Right lobe of liver (tissue), 6 donors: ENCODE measurements at regions not wholly inside any gene's neighbourhood (a gene's known extent, or its start where the extent isn't known, plus 50 kb on each side); places are given as distances from the start of the nearest gene placed in this dataset.

ENCODE experiments used
- ATAC-seq, 4 donors: fragments of 200-7000 bp; cut with Tn5 transposase; one replicate each; pipeline ENCODE4 v1.9.1; 2020; ENCODE audit warnings: mild to moderate bottlenecking in 4 of 4, moderate library complexity in 4 of 4
- DNase-seq, 3 donors: peaks; one replicate each; pipeline ENCODE4 v3.0.0-alpha.2; 2020
- H3K27ac ChIP-seq, 3 donors: fragments of 200-600 bp; one replicate each; pipeline ENCODE4 v1.8.0; 2022
- H3K27me3 ChIP-seq, 2 donors: fragments of 200-600 bp; one replicate each; pipeline ENCODE4 v1.8.0; 2022
- H3K36me3 ChIP-seq, 4 donors: fragments of 200-600 bp; sonication (generic) in 1 of 4; one replicate each; pipeline versions ENCODE4 v1.5.1 to v1.8.0; 2017 to 2022; ENCODE audit warnings: control low read depth in 1 of 4
- H3K4me1 ChIP-seq, 4 donors: fragments of 200-600 bp; sonication (generic) in 1 of 4; one replicate each; pipeline versions ENCODE4 v1.5.1 to v1.8.0; 2017 to 2022; ENCODE audit warnings: control low read depth in 1 of 4
- H3K4me3 ChIP-seq, 3 donors: fragments of 200-600 bp; one replicate each; pipeline ENCODE4 v1.8.0; 2022
- H3K9me3 ChIP-seq, 4 donors: fragments of 200-600 bp; sonication (generic) in 1 of 4; one replicate each; pipeline versions ENCODE4 v1.5.1 to v1.8.0; 2017 to 2022; ENCODE audit warnings: control low read depth in 1 of 4
- CTCF ChIP-seq, 4 donors: fragments of 200-600 bp in 3 of 4; fragments of 450-650 bp in 1 of 4; IDR thresholded peaks; one replicate each; pipeline versions ENCODE4 v1.5.1 to v1.8.0; 2016 to 2022; ENCODE audit warnings: antibody characterized with exemption in 4 of 4, mild to moderate bottlenecking in 2 of 4
- POLR2A ChIP-seq: fragments of 450-650 bp; IDR thresholded peaks from one replicate; pipeline ENCODE4 v1.6.1; 2017; ENCODE audit warnings: antibody characterized with exemption, mild to moderate bottlenecking
- WGBS: methylation state at CpG from one replicate; pipeline ENCODE4 v1.1.6; 2018; ENCODE audit warnings: low coverage, low lambda C conversion rate; ENCODE audit not compliant: insufficient coverage; ENCODE audit errors: missing lambda C conversion rate; 5-methylcytosine and 5-hydroxymethylcytosine counted together
- intact Hi-C, 2 donors: fragments of 100-400 bp; cut with DNase I; formaldehyde crosslinking; loops; one replicate each; pipeline versions ENCODE4 v1.11.2 to v1.14.1; 2022
- donor health status: DM: no; HTN: yes; CAD: no.
- donor health status: DM: no; HTN: no; CAD: no.
- donor health status: DM: no; HTN: no; CAD: no.
- donor health status: DM: no; HTN: yes; CAD: no.
- donor health status: DM: no; HTN: yes; CAD: no.

DNA sequence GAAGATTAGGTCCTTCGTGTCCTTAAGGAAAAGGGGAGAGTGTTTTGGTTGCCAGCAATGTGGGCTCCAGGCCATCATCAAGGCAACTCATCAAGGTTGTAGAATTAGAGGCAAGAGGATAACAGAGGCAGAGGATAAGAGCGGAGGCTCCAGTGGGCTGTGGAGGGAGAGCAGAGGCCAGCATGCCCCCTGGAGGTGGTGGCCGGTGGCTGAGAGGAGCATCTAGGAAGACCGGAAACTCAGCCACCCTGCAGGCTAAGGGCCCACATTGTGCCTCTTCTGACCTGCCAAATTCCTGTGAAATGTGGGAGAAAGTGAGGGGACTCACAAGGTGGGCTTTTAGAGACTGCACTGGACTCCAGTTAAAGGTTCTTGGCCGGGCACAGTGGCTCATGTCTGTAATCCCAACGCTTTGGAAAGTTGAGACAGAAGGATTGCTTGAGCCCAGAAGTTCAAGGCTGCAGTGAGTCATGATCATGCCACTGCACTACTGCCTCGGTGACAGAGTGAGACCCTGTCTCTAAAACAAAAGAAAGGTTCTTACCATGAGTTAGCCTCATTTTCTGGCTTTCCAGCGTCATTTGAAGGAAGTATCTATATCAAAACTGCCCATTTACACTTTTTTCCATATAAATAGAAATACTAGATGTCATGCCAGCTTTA lies 62.7 kb upstream of the ADORA2B start:
- DNase-seq (no peak), ATAC-seq (peak in 1 of 4 donors; percentile 34)
- Histone ChIP-seq H3K4me3 (no peak overlapping the region), H3K9me3 (no peaks in the 10 kb centered on the region), H3K27me3 (no peaks in the 10 kb centered on the region), H3K27ac (no peak overlapping the region), H3K4me1 (no peaks in the 10 kb centered on the region), H3K36me3 (no peaks in the 10 kb centered on the region)
- intact Hi-C loops, result no loop called here
- WGBS, result 64% methylated on average over 3 of the region's 8 CpGs
- TF ChIP-seq POLR2A (no peak), CTCF (IDR thresholded peaks at IDR 0.05) (no peak)

DNA sequence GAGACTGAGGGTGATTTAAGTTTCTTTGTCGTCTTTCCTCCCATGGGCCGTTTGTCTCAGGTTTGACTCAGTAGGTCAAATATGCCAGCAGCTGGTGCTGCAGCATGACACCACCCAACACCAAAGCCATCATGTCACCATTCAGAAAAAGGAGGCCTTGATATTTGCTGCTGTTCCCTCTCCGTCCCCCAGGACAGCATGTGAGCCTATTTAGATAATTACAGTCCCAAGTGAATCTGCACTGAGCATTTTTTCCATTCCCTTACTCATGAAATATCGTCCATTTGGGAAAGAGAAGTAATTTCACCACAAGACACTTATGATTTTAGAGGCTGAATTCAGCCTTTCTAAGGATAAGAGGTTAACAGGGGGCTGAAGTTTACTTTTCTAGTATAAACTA lies 62.2 kb upstream of the ADORA2B start:
- Histone ChIP-seq H3K36me3 (no peaks in the 10 kb centered on the region), H3K27ac (no peak overlapping the region), H3K4me1 (no peaks in the 10 kb centered on the region), H3K4me3 (no peak overlapping the region), H3K27me3 (no peaks in the 10 kb centered on the region), H3K9me3 (no peaks in the 10 kb centered on the region)
- intact Hi-C loops, result no loop called here
- ATAC-seq, result no peak
- WGBS, result 38% methylated on average over 4 of the region's 4 CpGs
- DNase-seq, result no peak
- TF ChIP-seq POLR2A (no peak), CTCF (IDR thresholded peaks at IDR 0.05) (no peak)

DNA sequence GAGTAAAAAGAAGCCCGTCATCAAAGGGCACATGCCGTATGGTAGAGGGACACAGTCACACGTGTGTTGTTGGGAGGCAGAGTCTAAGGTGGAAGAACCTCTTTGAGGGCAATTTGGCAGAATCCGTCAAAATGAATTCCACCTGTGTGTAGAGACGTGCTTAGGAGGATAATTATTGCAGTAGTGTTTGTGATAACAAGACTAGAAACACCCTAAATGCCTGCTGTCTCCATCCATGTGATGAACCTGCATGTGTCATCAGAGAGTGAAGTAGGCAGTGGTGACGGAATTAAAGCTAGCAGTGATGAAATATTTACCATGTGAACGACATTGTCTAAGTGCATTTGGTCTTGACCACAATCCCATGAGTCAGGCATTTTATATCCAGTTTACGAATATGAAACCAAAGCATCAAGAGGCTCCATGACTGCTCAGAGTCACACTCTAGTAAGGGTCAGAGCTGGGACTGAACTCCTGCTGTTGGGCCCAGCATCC lies 61.3 kb upstream of the ADORA2B start:
- WGBS, result 84% methylated on average over 8 of the region's 8 CpGs
- TF ChIP-seq CTCF (IDR thresholded peaks at IDR 0.05) (no peak), POLR2A (no peak)
- no peak for DNase-seq
- peak in 1 of 4 donors; percentile 17 for ATAC-seq
- no peak overlapping the region for H3K27ac ChIP-seq
- H3K4me3 ChIP-seq, result no peak overlapping the region
- H3K36me3 ChIP-seq, result no peaks in the 10 kb centered on the region
- no peaks in the 10 kb centered on the region for H3K4me1 ChIP-seq
- no peaks in the 10 kb centered on the region for H3K27me3 ChIP-seq
- intact Hi-C loops, result no loop called here
- H3K9me3 ChIP-seq, result no peaks in the 10 kb centered on the region

GRCh38 chr17:15884731-15885130 lies 60.2 kb upstream of the ADORA2B start:
- WGBS, result 76% methylated on average over 4 of the region's 4 CpGs
- Histone ChIP-seq H3K27me3 (no peaks in the 10 kb centered on the region), H3K27ac (no peak overlapping the region), H3K36me3 (no peaks in the 10 kb centered on the region), H3K9me3 (no peaks in the 10 kb centered on the region), H3K4me3 (no peak overlapping the region), H3K4me1 (no peaks in the 10 kb centered on the region)
- ATAC-seq (no peak), DNase-seq (no peak)
- intact Hi-C loops, result no loop called here
- no peak for TF ChIP-seq CTCF (IDR thresholded peaks at IDR 0.05)
- TF ChIP-seq POLR2A, result no peak
